AG09319 (cell line): ENCODE measurements at regions not wholly inside any gene's neighbourhood (a gene's known extent, or its start where the extent isn't known, plus 50 kb on each side); places are given as distances from the start of the nearest gene placed in this dataset.

Experiments
- DNase-seq: peaks from one replicate; pipeline ENCODE4 v3.0.0-alpha.2; 2010; ENCODE audit warnings: low read depth; ENCODE audit errors: extremely low read depth
- CTCF ChIP-seq: IDR thresholded peaks from 2 replicates; pipeline ENCODE4 v1.5.1; 2011; ENCODE audit warnings: low read depth, mild to moderate bottlenecking, inconsistent platforms, low read length, moderate library complexity

- TF ChIP-seq CTCF = no peak
- DNase-seq = no peak
Observed at GRCh38 chr1:73611681-73612080, 586.3 kb downstream of the LRRIQ3 start.

- no peak for DNase-seq
- TF ChIP-seq CTCF = no peak
Observed at GRCh38 chr1:73604739-73605138, 593.2 kb downstream of the LRRIQ3 start.

- no peak for DNase-seq
- TF ChIP-seq CTCF = no peak
Observed at GRCh38 chr1:73604211-73604610, 593.8 kb downstream of the LRRIQ3 start.

GRCh38 chr1:73593804-73594203, 604.2 kb downstream of the LRRIQ3 start:
- DNase-seq = no peak
- no peak for TF ChIP-seq CTCF

GRCh38 chr1:73593364-73593763, 604.6 kb downstream of the LRRIQ3 start:
- no peak for TF ChIP-seq CTCF
- DNase-seq = no peak

- TF ChIP-seq CTCF = no peak
- no peak for DNase-seq
Observed at GRCh38 chr1:73587080-73587479, 610.9 kb downstream of the LRRIQ3 start.

- no peak for TF ChIP-seq CTCF
- no peak for DNase-seq
Observed at GRCh38 chr1:73577206-73577605, 620.8 kb downstream of the LRRIQ3 start.
